ENCODE measurements at regions not wholly inside any gene's neighbourhood (a gene's known extent, or its start where the extent isn't known, plus 50 kb on each side); places are given as distances from the start of the nearest gene placed in this dataset.

DNA sequence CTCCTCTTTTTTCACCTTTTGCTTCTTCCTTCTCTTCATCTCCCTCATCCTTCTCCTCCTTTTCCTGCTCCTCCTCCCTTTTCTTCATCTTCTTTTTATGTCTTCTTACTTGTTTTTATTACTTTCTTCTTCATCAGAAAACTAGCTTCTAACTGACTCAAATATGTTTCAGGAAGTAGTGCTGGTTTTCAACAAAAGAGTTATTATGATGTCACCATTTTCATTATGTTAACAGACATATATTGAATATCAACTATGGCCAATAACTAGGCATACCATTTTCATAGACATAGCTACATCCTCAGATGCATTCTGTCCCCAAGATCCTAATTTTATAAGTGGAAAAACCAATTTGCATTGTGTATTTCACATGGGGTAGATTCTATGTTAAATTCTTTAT, 252.9 kb upstream of the PAPPA start:
- no peak overlapping the region for H3K27ac ChIP-seq (ENCODE audit: low read depth, low read length)
- H3K4me2 ChIP-seq (ENCODE audit: low read depth, low read length, poor library complexity, severe bottlenecking) = no peak overlapping the region
- H4K20me1 ChIP-seq (ENCODE audit: low read depth, low read length) = no peaks in the 10 kb centered on the region
- no peak for TF ChIP-seq EZH2phosphoT487 (conservative IDR thresholded peaks at IDR 0.05; ENCODE audit: low read length)
- TF ChIP-seq, protein P1, sequence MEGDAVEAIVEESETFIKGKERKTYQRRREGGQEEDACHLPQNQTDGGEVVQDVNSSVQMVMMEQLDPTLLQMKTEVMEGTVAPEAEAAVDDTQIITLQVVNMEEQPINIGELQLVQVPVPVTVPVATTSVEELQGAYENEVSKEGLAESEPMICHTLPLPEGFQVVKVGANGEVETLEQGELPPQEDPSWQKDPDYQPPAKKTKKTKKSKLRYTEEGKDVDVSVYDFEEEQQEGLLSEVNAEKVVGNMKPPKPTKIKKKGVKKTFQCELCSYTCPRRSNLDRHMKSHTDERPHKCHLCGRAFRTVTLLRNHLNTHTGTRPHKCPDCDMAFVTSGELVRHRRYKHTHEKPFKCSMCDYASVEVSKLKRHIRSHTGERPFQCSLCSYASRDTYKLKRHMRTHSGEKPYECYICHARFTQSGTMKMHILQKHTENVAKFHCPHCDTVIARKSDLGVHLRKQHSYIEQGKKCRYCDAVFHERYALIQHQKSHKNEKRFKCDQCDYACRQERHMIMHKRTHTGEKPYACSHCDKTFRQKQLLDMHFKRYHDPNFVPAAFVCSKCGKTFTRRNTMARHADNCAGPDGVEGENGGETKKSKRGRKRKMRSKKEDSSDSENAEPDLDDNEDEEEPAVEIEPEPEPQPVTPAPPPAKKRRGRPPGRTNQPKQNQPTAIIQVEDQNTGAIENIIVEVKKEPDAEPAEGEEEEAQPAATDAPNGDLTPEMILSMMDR (IDR thresholded peaks at IDR 0.05; ENCODE audit: insufficient read depth, low read length, poor library complexity, severe bottlenecking) = no peak
- no peaks in the 10 kb centered on the region for H3K27me3 ChIP-seq (ENCODE audit: low read length)
- no peaks in the 10 kb centered on the region for H3F3A ChIP-seq (ENCODE audit: insufficient read depth)
- no peak overlapping the region for H2AFZ ChIP-seq (ENCODE audit: low read depth, low read length, severe bottlenecking)
- H3K9me2 ChIP-seq (replicated peaks; ENCODE audit: insufficient read depth, low read length) = no peaks in the 10 kb centered on the region
- no peaks in the 10 kb centered on the region for H3K9me3 ChIP-seq (ENCODE audit: insufficient read depth, low read length)
- H3K9ac ChIP-seq (ENCODE audit: low read length) = no peak overlapping the region
- no peak overlapping the region for H3K4me3 ChIP-seq (ENCODE audit: insufficient read depth, low read length, poor library complexity, severe bottlenecking)
- H3K36me3 ChIP-seq (ENCODE audit: low read length) = no peaks in the 10 kb centered on the region
- no peaks in the 10 kb centered on the region for H3K79me2 ChIP-seq (ENCODE audit: insufficient read depth, low read length)

DNA sequence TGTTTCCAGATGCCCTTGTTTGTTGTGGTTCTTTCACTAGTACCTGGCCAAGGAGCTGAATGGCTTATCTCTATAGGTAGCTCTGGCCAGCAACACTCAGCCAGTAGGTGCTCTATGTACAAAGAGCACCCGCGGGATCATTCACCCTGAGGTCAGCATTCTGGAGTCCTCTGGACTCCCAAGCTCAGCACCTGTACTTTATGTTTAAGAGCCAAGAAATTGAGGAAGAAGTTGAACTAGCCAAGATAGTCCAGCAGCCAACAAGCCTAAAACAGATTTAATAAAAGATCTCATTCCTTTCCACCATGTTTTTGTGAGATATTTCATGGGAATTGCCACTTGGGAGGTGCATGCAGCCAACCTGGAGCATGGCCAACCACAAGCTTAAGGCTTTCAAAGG, 242.6 kb upstream of the PAPPA start:
- no peak overlapping the region for H2AFZ ChIP-seq (ENCODE audit: low read depth, low read length, severe bottlenecking)
- TF ChIP-seq, protein P1 (IDR thresholded peaks at IDR 0.05; ENCODE audit: insufficient read depth, low read length, poor library complexity, severe bottlenecking) = no peak
- no peak for TF ChIP-seq EZH2phosphoT487 (conservative IDR thresholded peaks at IDR 0.05; ENCODE audit: low read length)
- H3K79me2 ChIP-seq (ENCODE audit: insufficient read depth, low read length) = no peaks in the 10 kb centered on the region
- no peak overlapping the region for H3K4me3 ChIP-seq (ENCODE audit: insufficient read depth, low read length, poor library complexity, severe bottlenecking)
- no peaks in the 10 kb centered on the region for H4K20me1 ChIP-seq (ENCODE audit: low read depth, low read length)
- H3K4me2 ChIP-seq (ENCODE audit: low read depth, low read length, poor library complexity, severe bottlenecking) = no peak overlapping the region
- no peaks in the 10 kb centered on the region for H3K9me3 ChIP-seq (ENCODE audit: insufficient read depth, low read length)
- no peaks in the 10 kb centered on the region for H3K36me3 ChIP-seq (ENCODE audit: low read length)
- H3K9me2 ChIP-seq (replicated peaks; ENCODE audit: insufficient read depth, low read length) = no peaks in the 10 kb centered on the region
- no peak overlapping the region for H3K27ac ChIP-seq (ENCODE audit: low read depth, low read length)
- H3F3A ChIP-seq (ENCODE audit: insufficient read depth) = no peaks in the 10 kb centered on the region
- H3K9ac ChIP-seq (ENCODE audit: low read length) = no peak overlapping the region
- H3K27me3 ChIP-seq (ENCODE audit: low read length) = no peaks in the 10 kb centered on the region

DNA sequence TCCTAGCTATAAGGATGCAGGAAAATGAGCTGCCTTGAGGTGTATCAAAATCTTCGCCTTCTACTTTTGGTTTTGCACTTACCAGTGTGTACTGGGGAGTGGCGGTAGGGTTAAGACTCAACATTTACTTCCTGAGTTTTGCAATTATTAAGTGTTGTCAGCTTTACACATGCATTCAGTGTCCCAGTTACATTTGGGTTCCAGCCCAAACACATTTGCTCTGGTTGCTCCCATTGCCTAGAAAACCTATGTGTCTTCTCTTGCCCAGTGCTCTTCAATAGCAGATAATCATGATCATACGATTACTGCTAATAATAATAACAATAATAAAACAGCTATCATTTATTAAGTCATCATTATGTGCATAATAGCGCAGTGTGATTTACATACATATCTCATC, 241.5 kb upstream of the PAPPA start:
- no peak for TF ChIP-seq EZH2phosphoT487 (conservative IDR thresholded peaks at IDR 0.05; ENCODE audit: low read length)
- TF ChIP-seq, protein P1 (IDR thresholded peaks at IDR 0.05; ENCODE audit: insufficient read depth, low read length, poor library complexity, severe bottlenecking) = no peak
- H3K4me2 ChIP-seq (ENCODE audit: low read depth, low read length, poor library complexity, severe bottlenecking) = no peak overlapping the region

More for the DNA sequence above, 241.5 kb upstream of the PAPPA start:
- Histone ChIP-seq H3K4me3 (ENCODE audit: insufficient read depth, low read length, poor library complexity, severe bottlenecking) (no peak overlapping the region), H3K9me2 (replicated peaks; ENCODE audit: insufficient read depth, low read length) (no peaks in the 10 kb centered on the region), H4K20me1 (ENCODE audit: low read depth, low read length) (no peaks in the 10 kb centered on the region), H3K9me3 (ENCODE audit: insufficient read depth, low read length) (no peaks in the 10 kb centered on the region), H3K27me3 (ENCODE audit: low read length) (no peaks in the 10 kb centered on the region), H3K27ac (ENCODE audit: low read depth, low read length) (no peak overlapping the region), H3K79me2 (ENCODE audit: insufficient read depth, low read length) (no peaks in the 10 kb centered on the region), H3K9ac (ENCODE audit: low read length) (no peak overlapping the region), H2AFZ (ENCODE audit: low read depth, low read length, severe bottlenecking) (no peak overlapping the region), H3F3A (ENCODE audit: insufficient read depth) (no peaks in the 10 kb centered on the region), H3K36me3 (ENCODE audit: low read length) (no peaks in the 10 kb centered on the region)
